ENCODE measurements at regions not wholly inside any gene's neighbourhood (a gene's known extent, or its start where the extent isn't known, plus 50 kb on each side); places are given as distances from the start of the nearest gene placed in this dataset.

GRCh38 chr4:156710365-156711192 lies 261.0 kb downstream of the PDGFC start:
- DNase-seq = peak; percentile 88

GRCh38 chr4:156705311-156705710 lies 266.3 kb downstream of the PDGFC start:
- peak; percentile 83 for DNase-seq

DNA sequence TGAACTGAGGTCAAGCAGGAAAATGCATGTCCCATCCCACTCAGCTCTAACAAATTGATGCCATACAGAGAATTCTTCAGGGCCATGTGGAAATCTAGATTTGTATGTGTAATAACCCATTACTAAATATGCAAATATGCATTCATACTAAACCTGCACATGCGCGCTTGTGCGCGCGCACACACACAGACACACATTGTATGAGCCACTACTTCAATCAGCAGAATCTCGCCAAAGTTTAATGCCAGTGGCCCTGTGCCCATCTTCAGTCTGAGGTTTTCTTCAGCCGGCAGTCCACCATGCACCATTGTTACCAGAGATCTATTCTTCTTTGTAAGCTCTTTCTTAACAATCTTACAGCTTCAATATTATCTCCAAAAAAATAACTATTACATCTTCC lies 276.4 kb downstream of the PDGFC start:
- DNase-seq = no peak

DNA sequence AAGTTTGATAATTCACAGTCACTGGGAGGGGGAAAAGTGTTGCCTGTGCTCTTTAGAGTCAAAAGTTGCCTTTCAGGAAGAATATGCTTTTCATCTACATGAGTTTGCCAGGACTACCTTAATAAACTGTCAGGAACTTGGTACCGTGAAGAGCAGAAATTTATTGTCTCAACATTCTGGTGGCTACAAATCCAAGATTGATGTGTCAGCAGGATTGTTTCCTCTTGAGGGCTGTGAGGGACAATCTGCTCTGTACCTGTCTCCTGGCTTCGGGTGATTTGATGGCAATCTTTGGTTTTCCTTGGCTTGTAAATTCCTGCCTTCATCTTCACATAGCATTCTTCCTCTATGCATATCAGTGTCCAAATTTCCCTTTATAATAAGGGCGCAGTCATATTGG lies 277.2 kb downstream of the PDGFC start:
- no peak for DNase-seq

DNA sequence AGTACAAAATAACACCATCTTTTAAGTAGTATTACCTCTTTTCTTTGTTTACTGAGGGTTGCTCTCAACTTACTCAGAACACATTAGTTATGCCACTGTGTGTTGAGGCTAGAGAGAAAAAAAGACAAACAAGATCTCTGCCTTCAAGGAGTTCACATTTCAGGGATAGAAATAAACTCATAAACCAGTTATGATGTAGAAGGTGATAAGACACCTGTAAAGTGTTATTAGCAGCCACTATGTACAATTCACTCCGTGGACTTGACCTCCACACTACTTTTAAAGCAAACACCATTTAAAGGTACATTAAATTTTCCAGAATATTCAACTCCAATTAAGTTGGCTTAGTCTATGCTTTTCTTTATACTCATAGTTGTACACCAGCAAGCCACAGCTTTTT lies 278.0 kb downstream of the PDGFC start:
- no peak for DNase-seq

DNA sequence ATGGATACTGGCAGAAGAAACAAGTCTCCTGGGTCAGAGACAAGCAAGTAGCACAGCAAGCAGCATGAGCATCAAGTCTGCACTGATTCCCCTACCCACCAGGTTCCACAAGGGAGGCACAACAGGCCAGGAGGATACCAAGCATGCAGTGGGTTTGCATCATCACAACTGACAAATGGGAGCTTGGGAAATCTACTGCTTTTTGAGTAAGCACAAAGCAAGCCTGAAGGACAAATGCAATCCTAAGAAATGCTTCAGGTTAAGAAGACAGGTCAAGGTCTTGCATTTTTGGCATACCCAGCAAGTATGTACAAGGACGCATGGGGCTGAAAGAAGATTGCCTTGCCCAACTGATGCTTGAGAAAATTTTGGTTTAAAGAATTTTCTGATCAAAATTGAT lies 279.6 kb downstream of the PDGFC start:
- DNase-seq = peak; percentile 42

DNA sequence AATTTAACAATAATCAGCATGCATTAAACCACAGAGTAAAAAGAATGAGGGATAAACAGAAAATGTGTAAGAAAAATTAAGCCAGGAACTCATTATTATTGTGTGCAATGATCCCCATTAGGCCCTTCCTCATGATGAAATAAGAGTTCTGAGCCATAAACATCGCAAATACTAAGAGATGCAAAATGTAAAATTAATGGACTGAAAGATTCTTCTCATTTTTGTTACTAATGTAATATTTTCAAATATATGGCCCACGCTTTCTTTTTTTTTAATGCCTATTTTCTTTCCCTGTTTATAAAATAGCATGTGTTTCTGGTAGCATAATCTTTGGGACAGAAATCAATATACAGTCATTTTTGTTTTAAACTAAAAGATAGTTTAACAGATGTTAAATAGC lies 281.0 kb downstream of the PDGFC start:
- DNase-seq = no peak

DNA sequence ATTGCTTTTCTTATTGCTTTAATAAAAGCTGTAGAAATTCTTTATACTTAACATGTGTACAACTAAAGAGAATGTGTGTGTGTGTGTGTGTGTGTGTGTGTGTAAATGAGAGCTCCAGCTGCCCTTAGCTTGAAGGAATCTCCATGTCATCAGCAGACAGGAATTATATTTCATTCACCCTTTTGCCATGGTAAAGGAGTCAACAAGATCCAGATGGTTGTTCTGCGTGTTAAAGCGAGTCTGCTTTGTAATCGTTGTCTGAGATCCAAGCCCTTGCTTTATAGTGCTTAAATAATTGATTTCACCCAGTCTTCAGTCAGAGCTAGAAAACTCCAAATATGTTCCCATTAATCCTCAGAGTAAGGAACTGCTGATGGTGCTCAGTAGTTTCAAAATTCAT lies 285.5 kb downstream of the PDGFC start:
- DNase-seq = peak; percentile 99

DNA sequence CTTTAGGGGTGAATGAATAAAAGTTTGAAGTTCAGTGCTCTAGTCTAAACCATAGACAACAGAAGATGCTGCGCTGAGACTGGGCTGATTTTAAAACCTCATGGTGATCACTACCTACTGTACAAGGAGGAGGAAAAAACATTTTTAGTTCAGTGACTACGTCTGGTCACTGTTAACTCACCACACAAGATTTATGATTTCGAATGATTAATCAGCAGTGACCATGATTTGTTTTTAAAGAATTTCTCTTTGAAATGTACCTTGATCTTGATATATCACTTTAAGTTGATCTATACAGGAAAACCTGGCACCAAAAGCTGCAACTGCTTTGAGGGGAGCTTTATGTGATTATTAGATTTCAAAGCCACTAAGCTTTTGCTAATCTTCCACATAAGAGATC lies 286.3 kb downstream of the PDGFC start:
- peak; percentile 66 for DNase-seq

DNA sequence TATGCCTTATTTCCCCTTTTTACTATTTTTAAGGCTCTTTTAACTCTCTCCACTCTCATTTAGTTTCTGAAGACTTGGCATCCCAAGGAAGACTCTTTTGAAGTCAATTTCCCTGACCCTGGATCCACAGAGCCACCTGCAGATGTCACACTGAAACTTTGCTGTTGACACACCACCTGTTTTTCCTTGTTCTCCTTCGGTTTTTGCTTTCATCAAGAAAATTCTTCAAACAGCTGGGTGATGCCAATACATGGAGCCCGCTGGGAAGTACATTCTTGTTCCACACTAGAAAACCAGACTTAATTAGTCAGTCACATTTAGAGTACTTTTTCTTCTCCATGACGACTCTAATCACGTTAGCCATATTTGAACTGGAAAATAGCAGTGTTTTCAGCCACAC lies 293.9 kb downstream of the PDGFC start:
- DNase-seq = peak; percentile 17

DNA sequence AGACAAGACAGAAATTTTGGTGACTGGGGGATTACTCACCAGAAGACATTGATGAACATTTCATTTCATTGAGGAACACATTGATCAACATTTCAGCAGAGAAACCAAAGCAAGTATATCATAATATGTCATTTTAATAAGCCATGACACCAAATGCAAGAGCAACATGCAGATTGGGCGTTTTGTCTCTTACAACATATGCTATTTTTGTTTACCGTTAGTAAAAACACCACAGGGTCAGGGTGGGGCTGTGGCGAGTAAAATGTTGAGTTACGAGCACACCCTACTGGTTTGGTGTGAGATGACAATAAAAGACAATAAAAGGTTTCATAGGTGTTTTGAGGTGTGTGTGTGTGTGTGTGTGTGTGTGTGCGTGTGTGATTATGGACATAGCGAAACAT lies 294.5 kb downstream of the PDGFC start:
- DNase-seq = peak; percentile 94

DNA sequence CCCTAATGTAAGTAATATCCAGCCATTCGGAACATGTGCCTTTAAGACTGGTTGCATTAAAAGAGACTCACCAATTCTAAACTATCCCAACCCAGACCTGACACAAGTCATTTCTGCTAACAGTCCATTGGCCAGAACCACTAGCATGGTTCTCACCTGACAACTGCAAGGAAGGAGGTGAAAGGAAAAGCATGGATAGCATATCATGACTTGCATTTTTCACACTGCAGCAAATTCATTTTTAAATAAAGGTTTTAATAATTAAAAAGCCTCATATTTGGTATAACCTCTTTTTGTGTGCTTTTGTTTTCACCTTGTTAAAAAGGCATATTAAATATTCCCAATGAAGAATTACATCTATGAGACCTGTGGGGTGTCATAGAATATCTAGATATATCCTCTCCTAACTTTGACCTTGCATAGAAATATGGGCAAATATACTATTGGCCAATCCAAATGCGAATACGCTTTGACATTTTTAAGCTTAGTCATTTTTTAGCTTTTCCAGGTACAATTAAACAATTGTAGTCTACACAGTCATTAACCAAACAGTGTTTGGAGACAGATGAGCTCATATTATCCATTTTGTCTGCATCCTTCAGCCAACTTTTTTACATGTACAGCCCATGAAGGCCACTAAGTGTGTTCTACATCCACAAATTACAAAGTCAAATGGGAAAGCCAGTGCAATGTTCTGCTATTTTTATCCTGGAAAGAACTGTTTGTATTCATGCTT lies 295.3 kb downstream of the PDGFC start:
- DNase-seq = no peak

GRCh38 chr4:156673483-156673882 lies 298.1 kb downstream of the PDGFC start:
- peak; percentile 49 for DNase-seq

DNA sequence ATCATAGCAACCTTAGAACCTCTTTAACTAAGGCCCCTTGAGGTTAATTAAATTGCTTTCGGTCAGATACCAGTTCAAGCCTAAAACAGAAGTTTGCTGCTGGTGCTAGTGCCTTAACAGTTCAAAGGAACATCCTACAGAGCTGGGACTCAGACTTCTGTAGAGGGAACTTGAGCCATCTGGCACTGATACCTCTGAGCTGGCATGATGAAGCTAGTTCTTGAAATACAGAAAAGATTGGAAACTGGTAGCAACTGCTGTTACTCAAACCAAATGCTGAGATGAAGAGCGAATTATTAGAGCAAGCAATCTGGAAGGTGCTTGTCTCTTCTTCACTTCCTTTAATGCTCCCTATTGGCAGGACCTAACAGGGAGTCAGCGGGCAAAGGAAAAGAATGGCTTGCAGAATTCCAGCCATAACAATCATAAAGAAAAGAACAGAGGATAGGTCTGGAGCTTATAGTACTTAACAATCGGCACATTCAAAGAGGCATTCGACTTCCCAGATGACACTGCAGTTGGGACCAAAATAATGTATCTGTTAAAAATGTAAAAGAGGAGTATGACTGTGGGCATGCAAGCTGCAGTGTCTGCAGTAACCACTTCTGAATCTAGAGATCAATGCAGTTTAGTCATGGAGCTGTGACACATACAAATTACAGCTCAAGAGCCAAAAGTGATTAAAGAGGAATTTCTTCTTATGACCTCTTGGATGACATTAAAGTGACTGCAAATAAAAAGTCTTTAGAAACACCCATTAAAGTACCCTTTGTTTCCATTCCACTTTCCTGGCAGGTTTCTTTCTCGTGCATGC lies 298.9 kb downstream of the PDGFC start:
- DNase-seq = peak; percentile 52

GRCh38 chr4:156665780-156666366 lies 305.7 kb downstream of the PDGFC start:
- DNase-seq = no peak

- no peak for DNase-seq
These were observed 307.9 kb downstream of the PDGFC start for GRCh38 chr4:156663663-156664062.

DNA sequence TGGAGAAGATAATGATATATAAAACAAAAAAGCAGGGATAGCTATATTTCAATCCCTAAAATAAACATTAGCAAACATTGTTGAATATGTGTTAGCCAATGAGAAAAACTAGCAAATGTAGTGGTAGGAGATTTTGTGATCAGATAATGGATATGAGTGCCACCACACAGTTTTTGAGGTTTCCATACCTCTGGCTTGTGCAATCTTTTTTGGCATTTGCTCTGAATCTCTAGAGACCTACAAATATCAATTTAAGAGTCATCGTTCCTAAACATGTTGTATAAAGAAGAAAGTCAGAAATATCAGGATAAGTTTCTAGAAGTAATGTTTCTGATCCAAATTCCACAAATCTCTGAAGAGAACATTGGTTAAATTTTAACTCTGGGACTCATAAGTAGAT lies 308.7 kb downstream of the PDGFC start:
- peak; percentile 80 for DNase-seq

- peak; percentile 33 for DNase-seq
These were observed 310.0 kb downstream of the PDGFC start for GRCh38 chr4:156661555-156661954.

GRCh38 chr4:156660465-156660864 lies 311.1 kb downstream of the PDGFC start:
- no peak for DNase-seq

- DNase-seq = no peak
These were observed 311.6 kb downstream of the PDGFC start for GRCh38 chr4:156659983-156660382.

GRCh38 chr4:156659570-156659969 lies 312.0 kb downstream of the PDGFC start:
- DNase-seq = no peak

DNA sequence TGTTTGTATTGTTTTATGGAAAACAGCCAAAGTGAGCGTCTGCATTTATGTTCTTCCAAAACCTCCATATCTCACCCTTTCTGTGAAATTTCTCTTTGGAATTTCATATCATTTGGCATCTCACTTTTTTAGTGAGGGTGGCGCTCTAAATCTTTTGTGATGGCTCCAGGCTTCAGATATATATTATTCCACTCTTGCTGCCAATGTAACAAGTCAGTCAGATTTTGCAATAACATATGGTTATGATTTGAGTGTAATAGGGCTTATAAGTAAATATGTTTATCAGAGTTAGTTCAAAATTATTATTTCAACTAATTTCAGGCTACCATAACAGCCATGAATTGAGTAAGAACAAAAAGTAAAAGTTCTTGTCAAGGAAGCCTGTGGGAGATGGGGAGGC lies 314.7 kb downstream of the PDGFC start:
- DNase-seq = peak; percentile 63

GRCh38 chr4:156654410-156654809 lies 317.2 kb downstream of the PDGFC start:
- DNase-seq = no peak
